IMR-90 (cell line): ENCODE measurements at regions not wholly inside any gene's neighbourhood (a gene's known extent, or its start where the extent isn't known, plus 50 kb on each side); places are given as distances from the start of the nearest gene placed in this dataset.

ENCODE experiments used
- BHLHE40 ChIP-seq: fragments of 150-350 bp; IDR thresholded peaks from 2 replicates; pipeline ENCODE4 v1.6.1; 2016; ENCODE audit warnings: mild to moderate bottlenecking, low read depth, low read length
- CEBPB ChIP-seq: IDR thresholded peaks from 2 replicates; pipeline ENCODE4 v1.6.1; 2012; ENCODE audit warnings: low read depth, low read length, improper control_type of control experiment
- CTCF ChIP-seq: conservative IDR thresholded peaks from 2 replicates; pipeline ENCODE4 v1.5.1; 2012; ENCODE audit warnings: mild to moderate bottlenecking, low read depth, low read length, improper control_type of control experiment
- ELK1 ChIP-seq: fragments of 150-350 bp; IDR thresholded peaks from 2 replicates; pipeline ENCODE4 v1.6.1; 2016; ENCODE audit warnings: low read depth, mild to moderate bottlenecking, low read length, moderate library complexity, borderline replicate concordance
- MAFK ChIP-seq: IDR thresholded peaks from 2 replicates; pipeline ENCODE4 v1.6.1; 2012; ENCODE audit warnings: low read depth, low read length, improper control_type of control experiment
- MXI1 ChIP-seq: IDR thresholded peaks from 2 replicates; pipeline ENCODE4 v1.6.1; 2012; ENCODE audit warnings: low read depth, mild to moderate bottlenecking, low read length, moderate library complexity, borderline replicate concordance
- NFE2L2 ChIP-seq: fragments of 150-350 bp; IDR thresholded peaks from 2 replicates; pipeline ENCODE4 v1.6.1; 2016; ENCODE audit warnings: low read depth, mild to moderate bottlenecking, low read length
- POLR2A ChIP-seq: IDR thresholded peaks from 2 replicates; pipeline ENCODE4 v1.6.1; 2012; ENCODE audit warnings: mild to moderate bottlenecking, low read depth, low read length
- RAD21 ChIP-seq: IDR thresholded peaks from 2 replicates; pipeline ENCODE4 v1.6.1; 2012; ENCODE audit warnings: low read length, improper control_type of control experiment
- SMC3 ChIP-seq: fragments of 150-350 bp; IDR thresholded peaks from 2 replicates; pipeline ENCODE4 v1.6.1; 2016; ENCODE audit warnings: low read depth, mild to moderate bottlenecking, antibody characterized with exemption, low read length, moderate library complexity
- USF2 ChIP-seq: fragments of 150-350 bp; IDR thresholded peaks from 2 replicates; pipeline ENCODE4 v1.6.1; 2017; ENCODE audit warnings: mild to moderate bottlenecking, antibody characterized with exemption, low read length, low read depth

GRCh38 chr2:146826388-146826787 lies 1018.4 kb upstream of the ACVR2A start:
- no peak for TF ChIP-seq POLR2A
- TF ChIP-seq CTCF = no peak
- no peak for TF ChIP-seq NFE2L2
- no peak for TF ChIP-seq BHLHE40
- no peak for TF ChIP-seq USF2
- no peak for TF ChIP-seq MAFK
- no peak for TF ChIP-seq MXI1
- no peak for TF ChIP-seq RAD21
- no peak for TF ChIP-seq ELK1
- TF ChIP-seq CEBPB = no peak
- TF ChIP-seq SMC3 = no peak
